PC-9 (cell line): ENCODE measurements at regions not wholly inside any gene's neighbourhood (a gene's known extent, or its start where the extent isn't known, plus 50 kb on each side); places are given as distances from the start of the nearest gene placed in this dataset.

Experiments used
- EZH2 ChIP-seq: fragments of 200-600 bp; sonication (generic); IDR thresholded peaks from 2 replicates; pipeline ENCODE4 v1.8.0; 2017; ENCODE audit warnings: antibody characterized with exemption, low read depth
- TF ChIP-seq, protein P1 (sequence below): fragments of 200-600 bp; sonication (generic); conservative IDR thresholded peaks from 2 replicates; pipeline ENCODE4 v1.6.1; 2017; ENCODE audit warnings: mixed run types, antibody characterized with exemption, mild to moderate bottlenecking, moderate library complexity

DNA sequence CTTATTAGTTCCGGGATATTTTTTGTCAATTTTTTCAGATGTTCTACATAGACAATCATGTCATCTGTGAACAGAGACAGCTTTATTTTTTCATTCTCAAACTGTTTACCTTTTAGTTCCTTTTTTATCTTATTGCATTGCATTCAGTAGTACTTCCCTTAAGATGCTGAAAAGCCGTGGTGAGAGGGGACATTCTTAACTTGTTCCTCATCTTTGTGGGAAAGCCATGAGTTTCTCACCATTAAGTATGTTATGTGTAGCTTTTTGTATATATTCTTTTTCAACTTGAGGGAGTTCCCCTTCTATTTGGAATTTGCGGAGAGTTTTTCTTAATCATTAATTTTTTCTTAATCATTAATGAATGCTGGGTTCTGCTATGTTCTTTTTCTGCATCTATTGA lies 1727.1 kb upstream of the SEL1L start:
- TF ChIP-seq, protein P1, sequence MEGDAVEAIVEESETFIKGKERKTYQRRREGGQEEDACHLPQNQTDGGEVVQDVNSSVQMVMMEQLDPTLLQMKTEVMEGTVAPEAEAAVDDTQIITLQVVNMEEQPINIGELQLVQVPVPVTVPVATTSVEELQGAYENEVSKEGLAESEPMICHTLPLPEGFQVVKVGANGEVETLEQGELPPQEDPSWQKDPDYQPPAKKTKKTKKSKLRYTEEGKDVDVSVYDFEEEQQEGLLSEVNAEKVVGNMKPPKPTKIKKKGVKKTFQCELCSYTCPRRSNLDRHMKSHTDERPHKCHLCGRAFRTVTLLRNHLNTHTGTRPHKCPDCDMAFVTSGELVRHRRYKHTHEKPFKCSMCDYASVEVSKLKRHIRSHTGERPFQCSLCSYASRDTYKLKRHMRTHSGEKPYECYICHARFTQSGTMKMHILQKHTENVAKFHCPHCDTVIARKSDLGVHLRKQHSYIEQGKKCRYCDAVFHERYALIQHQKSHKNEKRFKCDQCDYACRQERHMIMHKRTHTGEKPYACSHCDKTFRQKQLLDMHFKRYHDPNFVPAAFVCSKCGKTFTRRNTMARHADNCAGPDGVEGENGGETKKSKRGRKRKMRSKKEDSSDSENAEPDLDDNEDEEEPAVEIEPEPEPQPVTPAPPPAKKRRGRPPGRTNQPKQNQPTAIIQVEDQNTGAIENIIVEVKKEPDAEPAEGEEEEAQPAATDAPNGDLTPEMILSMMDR, result no peak
- no peak for TF ChIP-seq EZH2
